ENCODE measurements at regions not wholly inside any gene's neighbourhood (a gene's known extent, or its start where the extent isn't known, plus 50 kb on each side); places are given as distances from the start of the nearest gene placed in this dataset.

- no peak for TF ChIP-seq CTCF (IDR thresholded peaks at IDR 0.05; ENCODE audit: low read length)
- no peak for TF ChIP-seq EZH2 (IDR thresholded peaks at IDR 0.05; ENCODE audit: borderline replicate concordance, low read length)
Measured at GRCh38 chr20:50270034-50270395, 79.4 kb downstream of the CEBPB start.
